HL-60/S4 (cell line): ENCODE measurements at regions not wholly inside any gene's neighbourhood (a gene's known extent, or its start where the extent isn't known, plus 50 kb on each side); places are given as distances from the start of the nearest gene placed in this dataset.

ENCODE experiments used
- in situ Hi-C: fragments of 300-500 bp; cut with MboI; formaldehyde crosslinking; loops from 2 replicates; pipeline ENCODE4 v1.14.3; 2022; ENCODE audit warnings: low sequenced_read_pairs

DNA sequence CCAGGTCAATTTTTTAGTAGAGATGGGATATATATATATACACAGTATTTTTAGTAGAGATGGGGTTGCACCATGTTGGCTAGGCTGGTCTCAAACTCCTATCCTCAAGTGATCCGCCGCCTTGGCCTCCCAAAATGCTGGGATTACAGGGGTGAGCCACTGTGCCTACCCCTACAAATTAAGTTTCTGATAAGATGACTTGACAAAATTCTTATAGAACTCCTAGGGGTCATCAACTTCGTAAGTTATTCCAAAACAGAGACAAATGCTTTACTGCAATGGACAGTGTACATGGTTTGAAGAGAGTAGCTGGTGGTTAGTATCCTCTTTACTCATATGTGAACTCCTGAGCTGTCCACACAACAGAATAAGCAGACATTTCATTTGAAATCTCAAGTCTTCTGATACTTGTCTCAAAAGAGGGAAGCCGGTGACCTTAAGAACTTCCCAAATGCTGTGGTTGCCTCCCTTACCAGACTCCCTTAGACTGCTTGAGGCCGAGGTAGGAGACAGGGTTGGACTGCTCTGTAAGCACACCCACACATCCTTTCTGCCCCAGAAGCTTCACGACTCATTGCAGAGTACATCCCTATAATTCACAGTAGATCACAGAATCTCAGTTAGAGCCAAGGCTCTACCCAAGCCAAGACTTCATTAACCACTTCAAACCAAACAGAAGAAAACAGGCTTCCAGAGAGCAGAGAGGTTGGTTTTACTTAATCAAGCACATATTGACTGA lies 244.1 kb upstream of the IRF2BP2 start:
- in situ Hi-C loops, result no loop called here

DNA sequence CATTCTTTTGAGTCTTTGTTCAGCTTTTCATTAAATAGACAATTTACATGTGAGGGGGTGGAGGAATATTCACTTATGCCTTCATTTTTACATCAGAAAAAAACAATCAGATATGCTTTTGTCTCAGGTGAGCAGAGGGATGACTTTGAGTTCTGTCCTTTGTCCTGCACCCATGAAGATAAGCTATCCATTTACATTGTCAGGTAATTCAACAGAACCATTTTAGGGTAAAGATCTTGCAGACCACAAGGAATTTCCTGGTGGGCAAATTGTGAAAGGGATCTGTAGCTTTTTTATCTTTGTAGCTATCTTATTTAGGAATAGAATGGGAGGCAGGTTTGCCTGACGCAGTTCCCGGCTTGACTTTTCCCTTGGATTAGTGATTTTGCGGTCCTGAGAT lies 242.7 kb upstream of the IRF2BP2 start:
- in situ Hi-C loops, result no loop called here

DNA sequence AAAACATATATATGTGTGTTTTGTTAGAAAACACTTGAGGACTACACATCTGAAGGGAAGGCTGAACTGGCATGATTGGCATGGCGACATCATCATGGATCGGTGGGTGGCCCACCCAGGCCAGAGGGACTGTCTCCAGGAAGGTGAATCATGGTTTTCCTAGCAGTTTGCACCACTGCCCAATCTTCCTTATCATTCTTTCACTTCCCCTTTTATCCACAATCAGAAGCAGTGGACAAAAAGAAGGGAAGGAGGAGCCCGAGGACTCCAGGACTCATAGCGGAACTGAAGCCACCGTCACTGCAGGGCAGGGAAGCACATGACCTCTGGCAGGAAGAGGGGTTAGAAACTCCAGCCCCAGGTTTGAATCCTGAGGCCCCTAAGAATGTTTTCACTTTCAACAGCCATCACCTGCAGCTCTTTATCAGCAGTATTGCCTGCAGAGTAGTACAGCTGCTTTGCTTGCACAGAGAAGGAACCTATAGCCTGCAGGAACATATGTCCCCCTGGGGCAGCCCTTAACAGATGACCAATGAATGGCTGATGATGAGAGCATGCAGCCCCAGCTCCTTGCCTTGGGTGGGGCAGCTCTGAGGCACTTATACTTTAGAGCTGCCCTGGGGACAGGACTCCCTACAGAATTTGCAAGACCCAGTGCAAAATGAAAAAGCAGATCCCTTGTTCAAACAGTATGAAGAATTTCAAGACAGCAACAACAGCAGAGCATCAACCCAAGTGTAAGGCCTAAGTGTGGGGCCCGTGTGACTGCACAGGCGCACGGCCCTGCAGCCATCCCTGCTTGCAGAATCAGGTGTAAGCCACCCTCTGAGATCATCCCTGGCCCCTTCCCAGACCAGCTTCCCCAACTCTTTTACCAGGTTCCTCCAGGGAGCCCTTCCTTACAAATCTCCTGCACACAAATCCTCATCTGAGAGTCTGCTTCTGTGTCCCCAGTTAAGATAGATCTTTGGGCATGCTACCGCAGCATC lies 241.8 kb upstream of the IRF2BP2 start:
- in situ Hi-C loops, result no loop called here

DNA sequence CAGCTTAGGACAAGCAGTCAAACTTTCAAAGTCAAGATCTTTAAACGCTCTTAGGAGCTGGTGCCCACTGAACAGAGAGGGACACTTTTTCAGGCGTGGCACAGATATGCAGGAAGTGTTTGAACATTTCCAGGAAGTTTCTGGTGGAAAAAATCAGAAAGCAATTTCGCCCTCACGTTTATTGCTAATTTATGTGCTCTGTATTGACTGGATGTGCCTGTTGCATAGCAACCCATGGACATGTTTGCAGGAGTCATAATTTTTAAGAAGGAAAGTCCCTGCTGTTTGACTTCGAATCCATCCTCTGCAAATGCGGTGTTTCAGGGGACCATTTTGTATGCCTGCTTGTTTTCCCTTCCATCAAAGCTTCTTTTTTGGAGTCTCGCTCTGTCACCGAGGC lies 239.9 kb upstream of the IRF2BP2 start:
- in situ Hi-C loops, result loop anchor here (10.0 kb wide), 1 partner anchor 235 kb away; the partner anchor contains the start of gene IRF2BP2

DNA sequence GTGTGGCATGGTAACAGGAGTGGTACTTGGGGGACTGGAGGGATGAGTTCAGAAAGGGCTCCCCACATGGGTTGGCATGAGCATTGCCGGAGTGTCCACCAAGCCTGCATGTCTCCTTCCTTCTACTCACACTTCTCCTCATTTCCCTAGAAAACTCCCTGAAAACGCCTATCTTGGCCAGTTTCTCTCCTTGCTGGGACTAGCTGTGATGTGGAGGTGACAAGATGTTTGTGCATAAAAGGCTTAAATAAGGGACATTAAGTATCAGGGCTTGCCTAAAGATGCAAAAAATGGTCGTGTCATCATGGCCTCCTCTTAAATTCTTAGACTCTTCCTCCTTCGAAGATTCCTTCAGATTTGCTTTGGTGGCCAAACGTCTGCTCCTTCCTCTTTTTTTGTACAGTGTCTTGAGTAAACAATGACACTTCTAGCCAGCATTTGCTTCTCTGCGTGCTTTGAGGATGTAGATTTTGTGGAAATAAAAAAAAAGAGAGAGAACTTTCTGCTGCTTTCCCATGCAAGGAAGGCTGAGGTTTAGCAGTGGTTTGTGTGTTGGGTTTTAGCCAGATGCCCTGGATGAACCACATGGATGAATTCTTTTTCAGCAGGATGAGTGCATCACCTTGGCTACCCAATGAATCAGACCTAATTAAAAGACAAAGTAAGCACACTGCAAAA lies 239.1 kb upstream of the IRF2BP2 start:
- in situ Hi-C loops, result loop anchor here (10.0 kb wide), 1 partner anchor 234 kb away; the partner anchor contains the start of gene IRF2BP2

DNA sequence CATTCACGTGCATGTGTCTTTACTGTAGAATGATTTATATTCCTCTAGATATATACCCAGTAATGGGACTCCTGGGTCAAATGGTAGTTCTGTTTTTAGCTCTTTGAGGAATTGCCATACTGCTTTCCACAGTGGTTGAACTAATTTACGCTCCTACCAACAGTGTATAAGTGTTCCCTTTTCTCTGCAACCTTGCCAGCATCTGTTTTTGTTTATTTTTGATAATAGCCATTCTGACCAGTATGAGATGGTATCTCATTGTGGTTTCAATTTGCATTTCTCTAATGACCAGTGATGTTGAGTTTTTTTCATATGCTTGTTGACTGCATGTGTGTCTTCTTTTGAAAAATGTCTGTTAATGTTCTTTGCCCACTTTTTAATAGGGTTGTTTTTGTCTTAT lies 236.8 kb upstream of the IRF2BP2 start:
- in situ Hi-C loops, result loop anchor here (10.0 kb wide), 1 partner anchor 232 kb away; the partner anchor contains the start of gene IRF2BP2

DNA sequence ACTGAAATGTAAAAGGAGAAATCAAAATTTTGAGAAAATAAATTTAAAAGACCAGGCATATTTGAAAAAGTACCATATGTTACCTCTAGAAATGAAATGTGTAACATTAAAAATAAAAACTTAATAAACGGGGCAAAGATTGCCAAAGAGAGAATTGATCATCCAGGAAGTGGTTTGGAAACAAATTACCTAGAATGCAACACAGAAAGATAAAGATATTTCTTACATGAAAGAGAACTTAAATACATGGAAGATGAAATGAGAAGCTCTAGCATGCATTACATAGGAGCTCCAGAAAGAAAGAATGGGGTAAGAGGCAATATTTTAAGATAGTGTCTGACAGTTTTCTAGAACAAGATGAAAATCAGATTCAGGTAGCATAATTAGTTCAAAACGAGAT lies 235.9 kb upstream of the IRF2BP2 start:
- in situ Hi-C loops, result loop anchor here (10.0 kb wide), 1 partner anchor 231 kb away; the partner anchor contains the start of gene IRF2BP2

DNA sequence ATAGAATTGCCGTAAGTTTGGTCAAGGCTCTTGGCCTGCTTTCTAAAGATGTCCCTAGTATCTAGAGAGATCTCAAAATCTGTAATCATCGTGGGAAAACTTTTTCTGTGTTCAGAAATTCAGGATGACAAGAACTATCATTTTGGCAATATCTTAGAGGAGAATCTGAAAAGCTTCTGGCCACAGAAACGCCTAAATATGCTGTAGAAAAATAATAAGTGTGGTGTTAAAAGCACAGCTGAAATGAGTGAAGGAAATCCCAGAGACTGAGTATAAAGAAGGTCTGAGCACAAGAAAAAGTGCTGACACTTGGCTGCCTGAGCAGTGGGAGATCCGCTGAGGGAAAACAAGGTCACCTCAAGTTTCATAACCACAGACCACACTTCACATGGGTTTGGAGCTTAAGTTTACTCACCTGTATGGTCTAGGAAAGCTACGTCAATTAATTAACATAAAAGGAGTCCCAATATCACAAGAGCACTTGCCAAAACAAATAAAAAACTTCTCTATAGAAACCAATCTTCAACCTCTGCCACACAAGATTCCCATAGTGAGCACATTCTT lies 235.2 kb upstream of the IRF2BP2 start:
- in situ Hi-C loops, result loop anchor here (10.0 kb wide), 1 partner anchor 230 kb away; the partner anchor contains the start of gene IRF2BP2

DNA sequence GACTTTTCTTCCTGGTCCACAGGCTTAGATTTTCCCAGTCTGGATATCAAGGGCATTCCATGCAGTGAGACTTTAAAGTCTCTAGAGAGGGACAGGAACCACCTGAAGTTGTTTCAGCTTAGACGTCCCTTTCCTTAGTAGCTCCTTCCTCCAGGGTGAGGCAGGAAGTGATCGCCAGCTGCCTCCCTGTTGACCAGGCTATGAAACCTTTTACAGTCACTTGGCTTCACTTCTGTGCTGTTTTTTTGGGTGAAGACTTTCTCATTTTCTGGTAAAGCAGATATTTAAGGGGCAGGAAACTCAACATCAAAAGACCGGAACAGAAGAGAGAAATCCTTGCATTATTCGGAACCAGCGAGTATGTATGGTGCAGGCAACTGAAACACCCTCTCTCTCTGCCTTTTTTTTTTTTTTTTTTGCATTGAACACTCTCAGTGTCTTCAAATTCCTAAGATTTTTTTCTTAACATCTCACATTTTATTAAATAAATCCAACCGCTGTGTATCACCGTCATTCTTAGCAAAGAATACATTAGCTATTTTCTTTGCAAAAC lies 234.6 kb upstream of the IRF2BP2 start:
- in situ Hi-C loops, result loop anchor here (10.0 kb wide), 1 partner anchor 230 kb away; the partner anchor contains the start of gene IRF2BP2

DNA sequence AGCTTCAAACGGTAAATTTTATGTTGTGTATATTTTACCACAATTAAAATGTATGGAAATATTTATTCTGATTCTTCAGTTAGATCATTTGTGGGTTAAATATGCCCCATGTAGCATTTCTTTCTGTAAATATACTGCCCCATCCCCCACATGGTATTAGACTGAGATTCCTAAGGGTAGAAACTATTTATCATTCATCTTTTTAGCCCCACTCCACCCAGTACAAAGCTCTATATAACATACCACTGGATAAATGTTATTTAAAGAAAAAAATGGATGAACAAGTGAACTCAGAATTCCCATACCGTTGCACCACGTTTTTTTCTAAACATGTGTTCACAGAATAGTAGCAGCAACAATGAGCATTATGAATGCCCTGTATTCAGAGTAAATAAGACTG lies 234.0 kb upstream of the IRF2BP2 start:
- in situ Hi-C loops, result loop anchor here (10.0 kb wide), 1 partner anchor 229 kb away; the partner anchor contains the start of gene IRF2BP2

DNA sequence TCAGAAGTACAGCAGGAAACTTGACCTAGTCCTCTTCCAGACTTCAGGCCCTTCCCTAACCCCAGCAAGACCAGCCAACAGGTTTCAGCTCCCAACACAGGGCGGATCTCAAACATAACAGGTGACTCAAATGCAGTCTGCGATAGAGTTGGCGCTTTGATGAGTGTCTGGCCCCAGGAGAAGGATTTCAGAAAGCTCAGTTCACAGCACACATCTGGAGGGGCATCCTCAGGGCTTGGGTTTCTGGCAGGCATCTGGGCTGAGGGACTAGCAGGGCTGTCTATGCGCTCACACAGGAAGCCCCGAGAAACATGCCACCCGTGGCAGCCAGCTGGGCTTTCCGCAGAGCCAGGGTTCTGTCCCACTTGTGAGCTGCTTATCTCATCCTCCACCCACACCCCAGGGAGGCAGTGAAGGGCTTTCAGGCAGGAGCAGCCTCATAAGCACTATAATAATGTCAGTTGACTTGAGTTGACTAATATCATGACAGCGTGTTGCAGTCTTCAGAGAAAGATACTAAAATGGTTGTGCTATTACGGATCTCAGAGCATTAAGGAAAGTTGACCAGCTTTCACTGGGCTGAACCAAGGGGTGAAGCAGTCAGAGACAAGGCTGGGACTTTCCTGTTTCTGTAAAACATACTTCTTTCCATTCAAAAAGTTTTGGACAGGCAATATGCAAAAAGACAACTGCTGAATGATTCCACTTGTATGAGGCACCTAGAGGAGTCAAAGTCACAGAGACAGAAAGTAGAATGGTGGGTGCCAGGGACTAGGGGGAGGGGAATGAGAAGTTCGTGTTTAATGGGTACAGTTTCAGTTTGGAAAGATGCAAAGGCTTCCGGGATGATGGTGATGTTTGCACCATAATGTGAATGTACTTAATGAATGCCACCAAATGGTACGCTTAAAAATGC lies 233.0 kb upstream of the IRF2BP2 start:
- in situ Hi-C loops, result loop anchor here (10.0 kb wide), 1 partner anchor 228 kb away; the partner anchor contains the start of gene IRF2BP2

DNA sequence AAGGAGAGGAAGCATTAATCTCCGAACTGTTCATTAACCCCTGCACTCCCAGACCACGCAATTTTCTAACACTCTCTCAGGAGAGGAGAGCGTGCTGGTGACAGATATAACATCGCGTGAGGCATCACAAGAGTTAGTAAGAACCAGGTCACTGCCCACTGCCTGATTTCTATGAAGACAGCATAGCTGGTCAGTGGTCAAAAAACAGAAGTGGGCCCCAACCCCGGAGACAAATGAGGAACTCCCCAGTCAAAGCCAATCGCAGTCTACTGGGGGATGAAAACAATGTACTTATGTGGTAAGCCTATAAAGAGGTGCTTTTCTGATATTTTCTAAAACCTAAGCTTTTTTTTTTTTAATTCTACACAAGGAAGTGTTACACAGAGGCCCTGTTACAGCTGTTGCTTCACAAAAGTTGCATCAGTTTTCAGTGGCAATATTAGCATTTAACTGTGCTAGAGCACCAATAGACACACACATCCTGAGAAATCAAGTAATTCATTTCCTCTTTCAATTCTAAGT lies 231.8 kb upstream of the IRF2BP2 start:
- in situ Hi-C loops, result loop anchor here (10.0 kb wide), 1 partner anchor 227 kb away; the partner anchor contains the start of gene IRF2BP2

DNA sequence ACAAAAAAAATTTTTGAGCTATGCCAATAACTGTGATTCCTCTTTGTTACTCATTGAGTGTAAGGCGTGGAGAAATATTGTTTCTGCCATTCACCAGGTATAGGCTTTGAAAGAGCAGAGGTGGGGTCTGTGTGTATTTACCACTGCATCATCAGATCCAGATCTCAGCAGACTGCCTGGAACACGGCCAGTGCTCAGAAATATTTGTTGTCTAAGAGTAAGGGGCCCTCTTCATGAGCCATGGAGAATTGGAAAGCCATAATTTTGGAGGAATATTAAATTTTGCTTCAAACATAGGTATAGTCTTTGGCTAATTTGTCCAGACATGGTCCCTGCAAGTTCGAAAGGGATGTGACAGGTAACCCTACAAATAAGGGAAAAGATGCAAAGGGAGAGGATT lies 231.3 kb upstream of the IRF2BP2 start:
- in situ Hi-C loops, result loop anchor here (10.0 kb wide), 1 partner anchor 226 kb away; the partner anchor contains the start of gene IRF2BP2

DNA sequence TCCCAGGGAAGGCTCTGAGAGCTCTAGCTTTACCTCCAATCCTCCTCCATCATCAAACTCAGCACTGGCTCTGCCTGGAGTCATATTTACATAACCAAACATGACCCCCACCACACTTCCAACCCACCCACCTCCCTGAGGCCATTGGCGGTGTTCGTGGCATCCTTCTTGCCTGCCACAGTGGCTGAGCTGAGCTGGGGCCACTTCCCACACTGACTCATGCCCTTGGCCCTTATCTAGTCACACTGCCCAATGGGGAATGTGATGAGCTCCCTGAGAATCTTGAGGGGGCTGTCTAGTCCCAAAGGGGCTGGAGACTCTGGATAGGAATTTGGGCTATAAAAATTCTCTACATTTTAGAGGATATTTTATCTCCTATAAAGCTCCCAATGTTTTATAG lies 230.9 kb upstream of the IRF2BP2 start:
- in situ Hi-C loops, result loop anchor here (10.0 kb wide), 1 partner anchor 226 kb away; the partner anchor contains the start of gene IRF2BP2

DNA sequence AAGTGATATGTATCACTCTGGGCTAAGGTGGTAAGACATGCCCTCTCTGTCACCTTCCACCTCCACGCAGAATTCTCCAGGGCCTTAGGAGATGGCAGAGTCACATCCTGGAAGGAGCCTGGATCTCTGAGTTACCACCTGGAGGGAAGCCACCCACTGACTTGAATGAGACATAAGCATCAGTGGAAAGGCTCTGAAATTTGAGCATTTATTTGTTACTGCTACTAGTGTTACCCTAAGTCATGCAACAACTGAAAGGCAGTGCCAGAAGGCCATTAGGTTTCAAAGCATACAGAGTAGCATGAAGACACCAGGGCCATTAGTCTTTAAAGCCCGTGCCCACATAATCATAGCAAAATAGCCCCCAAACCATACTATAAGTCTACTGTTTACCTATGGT lies 230.3 kb upstream of the IRF2BP2 start:
- in situ Hi-C loops, result loop anchor here (10.0 kb wide), 1 partner anchor 225 kb away; the partner anchor contains the start of gene IRF2BP2

DNA sequence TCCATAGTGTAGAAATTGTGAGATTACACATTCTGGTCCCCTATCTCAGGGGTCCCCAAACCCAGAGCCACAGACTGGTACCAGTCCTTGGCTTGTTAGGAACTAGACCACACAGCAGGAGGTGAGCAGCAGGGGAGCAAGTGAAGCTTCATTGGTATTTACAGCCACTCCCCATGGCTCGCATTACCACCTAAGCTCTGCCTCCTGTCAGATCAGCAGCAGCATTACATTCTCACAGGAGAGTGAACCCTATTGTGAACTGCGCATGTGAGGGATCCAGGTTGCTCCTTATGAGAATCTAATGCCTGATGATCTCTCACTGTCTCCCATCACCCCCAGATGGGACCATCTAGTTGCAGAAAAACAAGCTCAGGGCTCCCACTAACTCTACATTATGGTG lies 229.7 kb upstream of the IRF2BP2 start:
- in situ Hi-C loops, result loop anchor here (10.0 kb wide), 1 partner anchor 225 kb away; the partner anchor contains the start of gene IRF2BP2

DNA sequence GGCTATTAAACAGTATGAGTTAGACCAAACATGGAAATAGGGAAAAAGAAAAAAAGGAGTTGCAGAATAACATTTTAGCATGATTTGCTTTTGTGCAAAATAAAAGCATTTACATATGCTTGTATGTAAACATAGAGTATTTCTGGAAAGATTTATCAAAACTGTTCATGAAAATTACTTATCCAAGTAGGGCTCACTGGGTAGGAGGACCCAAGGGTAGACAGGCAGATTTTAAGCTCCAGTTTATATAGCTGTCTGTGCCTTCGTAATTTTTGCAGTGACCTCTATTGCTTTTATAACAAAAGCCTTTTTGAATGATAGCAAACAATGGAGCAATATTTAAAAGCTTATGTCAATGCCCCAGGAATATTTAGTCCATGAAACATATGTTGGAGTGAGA lies 228.8 kb upstream of the IRF2BP2 start:
- in situ Hi-C loops, result no loop called here

DNA sequence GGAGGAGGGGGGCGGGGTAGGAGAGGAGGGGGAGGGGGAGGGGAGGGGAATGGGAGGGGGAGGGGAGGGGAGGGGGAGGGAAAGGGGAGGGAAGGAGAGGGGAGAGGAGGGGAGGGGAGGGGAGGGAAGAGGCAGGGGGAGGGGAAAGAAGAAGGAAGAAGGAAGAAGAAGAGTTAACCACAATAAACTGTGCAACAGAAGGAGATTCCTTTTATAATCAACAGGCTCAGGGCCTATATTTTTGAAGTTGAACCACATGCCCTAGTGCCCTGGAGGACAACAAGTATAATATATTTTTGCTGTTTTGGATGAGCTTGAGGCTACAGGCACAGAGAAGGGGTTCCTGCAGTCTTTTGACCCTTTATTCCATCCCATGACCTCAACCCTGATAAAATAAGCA lies 228.2 kb upstream of the IRF2BP2 start:
- in situ Hi-C loops, result no loop called here
